Calu3 (cell line): ENCODE measurements at regions not wholly inside any gene's neighbourhood (a gene's known extent, or its start where the extent isn't known, plus 50 kb on each side); places are given as distances from the start of the nearest gene placed in this dataset.

Experiments
- BruUV-seq: library from RNA; stranded (reverse); fragments of 400-500 nt; replicated peaks from 2 replicates; lab custom pipeline; 2021; lab: Mats Ljungman, UMichigan
- CTCF ChIA-PET: fragments of 300-600 bp; sonication (Branson Sonifier 250); formaldehyde crosslinking; loops from one replicate; lab custom pipeline; 2022; ENCODE audit warnings: antibody characterized with exemption; lab: Charles Lee
- DNase-seq: peaks from one replicate; pipeline ENCODE4 v3.0.0; 2022
- H3K27ac Mint-ChIP-seq: one replicate; pipeline ENCODE4 v1.8.0; 2022; ENCODE audit warnings: mixed read lengths; ENCODE audit not compliant: unreplicated experiment
- H3K27me3 Mint-ChIP-seq: one replicate; pipeline ENCODE4 v1.8.0; 2022; ENCODE audit warnings: mixed read lengths; ENCODE audit not compliant: unreplicated experiment
- H3K36me3 Mint-ChIP-seq: one replicate; pipeline ENCODE4 v1.8.0; 2022; ENCODE audit warnings: mild to moderate bottlenecking, moderate library complexity, mixed read lengths; ENCODE audit not compliant: insufficient read depth, unreplicated experiment
- H3K4me1 Mint-ChIP-seq: one replicate; pipeline ENCODE4 v1.8.0; 2022; ENCODE audit warnings: mild to moderate bottlenecking, low read depth, mixed read lengths; ENCODE audit not compliant: unreplicated experiment
- H3K4me3 Mint-ChIP-seq: one replicate; pipeline ENCODE4 v1.8.0; 2022; ENCODE audit warnings: mild to moderate bottlenecking, low read depth, moderate library complexity, mixed read lengths; ENCODE audit not compliant: unreplicated experiment
- H3K9me3 Mint-ChIP-seq: one replicate; pipeline ENCODE4 v1.8.0; 2022; ENCODE audit warnings: low read depth, mixed read lengths; ENCODE audit not compliant: unreplicated experiment
- CTCF ChIP-seq: fragments of 200-600 bp; IDR thresholded peaks from one replicate; pipeline ENCODE4 v1.8.0; 2022; ENCODE audit warnings: antibody characterized with exemption; ENCODE audit not compliant: unreplicated experiment
- intact Hi-C: fragments of 100-400 bp; cut with micrococcal nuclease; formaldehyde crosslinking; loops from one replicate; pipeline ENCODE4 v1.10.0; 2022; ENCODE audit not compliant: unreplicated experiment

GRCh38 chr5:152188251-152188650 lies 216.8 kb downstream of the NMUR2 start:
- peaks cover 7% of the 10 kb centered on the region for H3K9me3 Mint-ChIP-seq
- H3K4me3 Mint-ChIP-seq = no peak overlapping the region
- intact Hi-C loops = no loop called here
- no peak overlapping the region for H3K27ac Mint-ChIP-seq
- peaks cover 4% of the 10 kb centered on the region for H3K27me3 Mint-ChIP-seq
- no TSS peak for BruUV-seq
- no peaks in the 10 kb centered on the region for H3K36me3 Mint-ChIP-seq
- no peak for TF ChIP-seq CTCF
- no peak for DNase-seq
- CTCF ChIA-PET = no interaction called here
- peaks cover 4% of the 10 kb centered on the region for H3K4me1 Mint-ChIP-seq

GRCh38 chr5:152187668-152188067 lies 217.4 kb downstream of the NMUR2 start:
- peaks cover 3% of the 10 kb centered on the region for H3K4me1 Mint-ChIP-seq
- intact Hi-C loops = no loop called here
- no peak overlapping the region for H3K4me3 Mint-ChIP-seq
- no peak overlapping the region for H3K27ac Mint-ChIP-seq
- TF ChIP-seq CTCF = no peak
- CTCF ChIA-PET = no interaction called here
- BruUV-seq = no TSS peak
- H3K36me3 Mint-ChIP-seq = no peaks in the 10 kb centered on the region
- peaks cover 4% of the 10 kb centered on the region for H3K9me3 Mint-ChIP-seq
- DNase-seq = no peak
- H3K27me3 Mint-ChIP-seq = peaks cover 10% of the 10 kb centered on the region

- H3K9me3 Mint-ChIP-seq = peaks cover 7% of the 10 kb centered on the region
- peaks cover 12% of the 10 kb centered on the region for H3K27me3 Mint-ChIP-seq
- no peak for TF ChIP-seq CTCF
- H3K4me3 Mint-ChIP-seq = no peak overlapping the region
- no TSS peak for BruUV-seq
- CTCF ChIA-PET = no interaction called here
- no peak for DNase-seq
- H3K36me3 Mint-ChIP-seq = no peaks in the 10 kb centered on the region
- intact Hi-C loops = no loop called here
- peaks cover 15% of the 10 kb centered on the region for H3K4me1 Mint-ChIP-seq
- no peak overlapping the region for H3K27ac Mint-ChIP-seq
These were observed 219.4 kb downstream of the NMUR2 start for GRCh38 chr5:152185547-152186245.

- Mint-ChIP-seq H3K27ac (no peak overlapping the region), H3K36me3 (no peaks in the 10 kb centered on the region), H3K27me3 (peaks cover 12% of the 10 kb centered on the region), H3K4me3 (no peak overlapping the region), H3K4me1 (peaks cover 15% of the 10 kb centered on the region), H3K9me3 (peaks cover 7% of the 10 kb centered on the region)
- CTCF ChIA-PET = no interaction called here
- no peak for DNase-seq
- no TSS peak for BruUV-seq
- no peak for TF ChIP-seq CTCF
- intact Hi-C loops = no loop called here
These were observed 220.8 kb downstream of the NMUR2 start for GRCh38 chr5:152184266-152184665.
